Thyroid gland (tissue), 4 donors: ENCODE measurements at regions not wholly inside any gene's neighbourhood (a gene's known extent, or its start where the extent isn't known, plus 50 kb on each side); places are given as distances from the start of the nearest gene placed in this dataset.

Source experiments
- CTCF ChIP-seq, 6 experiments: fragments of 200-600 bp in 3 of 6; fragments of 450-650 bp in 3 of 6; sonication (generic) in 3 of 6; IDR thresholded peaks; one replicate each; pipeline ENCODE4 v1.5.1; 2016 to 2019; ENCODE audit warnings: antibody characterized with exemption in 6 of 6, mild to moderate bottlenecking in 2 of 6, inconsistent platforms in 1 of 6, moderate library complexity in 1 of 6
- POLR2A ChIP-seq, 2 donors: fragments of 450-650 bp; IDR thresholded peaks; one replicate each; pipeline ENCODE4 v1.6.1; 2017; ENCODE audit warnings: antibody characterized with exemption in 2 of 2, mild to moderate bottlenecking in 2 of 2, moderate library complexity in 1 of 2

GRCh38 chr12:60209933-60210332 is 614.1 kb downstream of the SLC16A7 start:
- TF ChIP-seq CTCF (IDR thresholded peaks at IDR 0.05) (no peak), POLR2A (IDR thresholded peaks at IDR 0.05) (no peak)
